ENCODE measurements at regions not wholly inside any gene's neighbourhood (a gene's known extent, or its start where the extent isn't known, plus 50 kb on each side); places are given as distances from the start of the nearest gene placed in this dataset.

GRCh38 chr6:164018133-164018532 is 603.6 kb downstream of the QKI start:
- Mint-ChIP-seq H3K36me3 (ENCODE audit: low read depth, unreplicated experiment) (no peaks in the 10 kb centered on the region), H3K9me3 (ENCODE audit: unreplicated experiment) (no peaks in the 10 kb centered on the region), H3K27me3 (ENCODE audit: unreplicated experiment) (peaks cover 5% of the 10 kb centered on the region), H3K4me1 (ENCODE audit: unreplicated experiment) (no peaks in the 10 kb centered on the region), H3K4me3 (ENCODE audit: unreplicated experiment) (no peak overlapping the region), H3K27ac (ENCODE audit: unreplicated experiment) (no peak overlapping the region)
- DNase-seq (ENCODE audit: low spot score): no peak
- TF ChIP-seq CTCF (IDR thresholded peaks at IDR 0.05; ENCODE audit: unreplicated experiment): no peak

GRCh38 chr6:164016056-164016455 is 601.5 kb downstream of the QKI start:
- no peaks in the 10 kb centered on the region for H3K36me3 Mint-ChIP-seq (ENCODE audit: low read depth, unreplicated experiment)
- no peak overlapping the region for H3K4me3 Mint-ChIP-seq (ENCODE audit: unreplicated experiment)
- no peak for DNase-seq (ENCODE audit: low spot score)
- H3K9me3 Mint-ChIP-seq (ENCODE audit: unreplicated experiment): no peaks in the 10 kb centered on the region
- no peaks in the 10 kb centered on the region for H3K4me1 Mint-ChIP-seq (ENCODE audit: unreplicated experiment)
- TF ChIP-seq CTCF (IDR thresholded peaks at IDR 0.05; ENCODE audit: unreplicated experiment): no peak
- peaks cover 5% of the 10 kb centered on the region for H3K27me3 Mint-ChIP-seq (ENCODE audit: unreplicated experiment)
- no peak overlapping the region for H3K27ac Mint-ChIP-seq (ENCODE audit: unreplicated experiment)

GRCh38 chr6:164015088-164015484 is 600.6 kb downstream of the QKI start:
- Mint-ChIP-seq H3K27ac (ENCODE audit: unreplicated experiment) (no peak overlapping the region), H3K36me3 (ENCODE audit: low read depth, unreplicated experiment) (no peaks in the 10 kb centered on the region), H3K9me3 (ENCODE audit: unreplicated experiment) (no peaks in the 10 kb centered on the region), H3K4me1 (ENCODE audit: unreplicated experiment) (peaks cover 6% of the 10 kb centered on the region), H3K4me3 (ENCODE audit: unreplicated experiment) (no peak overlapping the region), H3K27me3 (ENCODE audit: unreplicated experiment) (peaks cover 5% of the 10 kb centered on the region)
- TF ChIP-seq CTCF (IDR thresholded peaks at IDR 0.05; ENCODE audit: unreplicated experiment): no peak
- DNase-seq (ENCODE audit: low spot score): no peak

GRCh38 chr6:164014346-164015087 is 600.0 kb downstream of the QKI start:
- Mint-ChIP-seq H3K4me1 (ENCODE audit: unreplicated experiment) (peaks cover 6% of the 10 kb centered on the region), H3K27me3 (ENCODE audit: unreplicated experiment) (peaks cover 7% of the 10 kb centered on the region), H3K4me3 (ENCODE audit: unreplicated experiment) (no peak overlapping the region), H3K9me3 (ENCODE audit: unreplicated experiment) (no peaks in the 10 kb centered on the region), H3K27ac (ENCODE audit: unreplicated experiment) (no peak overlapping the region), H3K36me3 (ENCODE audit: low read depth, unreplicated experiment) (no peaks in the 10 kb centered on the region)
- DNase-seq (ENCODE audit: low spot score): no peak
- no peak for TF ChIP-seq CTCF (IDR thresholded peaks at IDR 0.05; ENCODE audit: unreplicated experiment)

- Mint-ChIP-seq H3K9me3 (ENCODE audit: unreplicated experiment) (no peaks in the 10 kb centered on the region), H3K27me3 (ENCODE audit: unreplicated experiment) (peaks cover 7% of the 10 kb centered on the region), H3K4me1 (ENCODE audit: unreplicated experiment) (peaks cover 6% of the 10 kb centered on the region), H3K36me3 (ENCODE audit: low read depth, unreplicated experiment) (no peaks in the 10 kb centered on the region), H3K4me3 (ENCODE audit: unreplicated experiment) (no peak overlapping the region), H3K27ac (ENCODE audit: unreplicated experiment) (no peak overlapping the region)
- DNase-seq (ENCODE audit: low spot score): no peak
- TF ChIP-seq CTCF (IDR thresholded peaks at IDR 0.05; ENCODE audit: unreplicated experiment): no peak
Measured at GRCh38 chr6:164013480-164014208, 599.1 kb downstream of the QKI start.
